Neural cell (in vitro differentiated cells): ENCODE measurements at regions not wholly inside any gene's neighbourhood (a gene's known extent, or its start where the extent isn't known, plus 50 kb on each side); places are given as distances from the start of the nearest gene placed in this dataset.

ENCODE experiments used
- H2AFZ ChIP-seq: fragments of 200-600, 300-800 bp; sonication (generic), shearing (Covaris generic); 2 replicates; pipeline ENCODE4 v1.6.0; 2014; ENCODE audit warnings: low read depth, mild to moderate bottlenecking, antibody characterized with exemption, low read length, moderate library complexity
- H3F3A ChIP-seq: fragments of 200-600 bp; shearing (Covaris generic); 2 replicates; pipeline ENCODE4 v1.6.1; 2016; ENCODE audit warnings: mild to moderate bottlenecking, moderate library complexity, mixed read lengths, antibody characterized with exemption, low read length; ENCODE audit not compliant: insufficient read depth, poor library complexity, severe bottlenecking
- H3K27ac ChIP-seq: fragments of 200-600, 300-800 bp; sonication (generic), shearing (Covaris generic); 2 replicates; pipeline ENCODE4 v1.5.1; 2014; ENCODE audit warnings: mild to moderate bottlenecking, low read length, moderate library complexity
- H3K27me3 ChIP-seq: fragments of 300-800, 200-600 bp; sonication (generic), shearing (Covaris generic); 2 replicates; pipeline ENCODE4 v1.6.0; 2014; ENCODE audit warnings: mild to moderate bottlenecking, low read depth, low read length, moderate library complexity; ENCODE audit not compliant: insufficient read depth
- H3K36me3 ChIP-seq: fragments of 300-800, 200-600 bp; sonication (generic), shearing (Covaris generic); 2 replicates; pipeline ENCODE4 v1.5.1; 2014; ENCODE audit warnings: mild to moderate bottlenecking, antibody characterized with exemption, low read length, moderate library complexity; ENCODE audit not compliant: insufficient read depth
- H3K4me2 ChIP-seq: fragments of 300-800, 200-600 bp; sonication (generic), shearing (Covaris generic); 2 replicates; pipeline ENCODE4 v1.6.0; 2014; ENCODE audit warnings: mild to moderate bottlenecking, low read length
- H3K4me3 ChIP-seq: fragments of 300-800, 200-600 bp; sonication (generic), shearing (Covaris generic); 2 replicates; pipeline ENCODE4 v1.5.1; 2014; ENCODE audit warnings: mild to moderate bottlenecking, low read length, moderate library complexity
- H3K79me2 ChIP-seq: fragments of 200-600 bp; shearing (Covaris generic); replicated peaks from 2 replicates; pipeline ENCODE4 v1.6.0; 2014; ENCODE audit warnings: mild to moderate bottlenecking, low read length, moderate library complexity; ENCODE audit not compliant: insufficient read depth
- H3K9ac ChIP-seq: fragments of 300-800, 200-600 bp; sonication (generic), shearing (Covaris generic); 2 replicates; pipeline ENCODE4 v1.6.1; 2016; ENCODE audit warnings: mild to moderate bottlenecking, low read length, mixed read lengths
- H3K9me2 ChIP-seq: fragments of 200-600 bp; shearing (Covaris generic); 2 replicates; pipeline ENCODE4 v1.6.1; 2016; ENCODE audit warnings: mild to moderate bottlenecking, low read length, mixed read lengths; ENCODE audit not compliant: insufficient read depth
- H3K9me3 ChIP-seq: fragments of 200-600, 300-800 bp; sonication (generic), shearing (Covaris generic); 2 replicates; pipeline ENCODE4 v1.6.1; 2016; ENCODE audit warnings: mild to moderate bottlenecking, mixed run types, low read length, moderate library complexity, mixed read lengths
- H4K20me1 ChIP-seq: fragments of 200-600 bp; shearing (Covaris generic); 2 replicates; pipeline ENCODE4 v1.6.1; 2016; ENCODE audit warnings: mild to moderate bottlenecking, mixed run types; ENCODE audit not compliant: insufficient read depth
- CTCF ChIP-seq: fragments of 450-650 bp; IDR thresholded peaks from 2 replicates; pipeline ENCODE4 v1.5.1; 2014; ENCODE audit warnings: antibody characterized with exemption, mild to moderate bottlenecking, moderate library complexity; ENCODE audit not compliant: poor library complexity, severe bottlenecking
- EP300 ChIP-seq: fragments of 450-650 bp; conservative IDR thresholded peaks from 2 replicates; pipeline ENCODE4 v1.6.1; 2014; ENCODE audit warnings: antibody characterized with exemption, mild to moderate bottlenecking, moderate library complexity; ENCODE audit not compliant: poor library complexity, severe bottlenecking
- EZH2 ChIP-seq: fragments of 200-600, 300-800 bp; shearing (Covaris generic), sonication (generic); IDR thresholded peaks from 2 replicates; pipeline ENCODE4 v1.6.1; 2014; ENCODE audit warnings: antibody characterized with exemption, low read length, borderline replicate concordance, mild to moderate bottlenecking; ENCODE audit not compliant: insufficient read depth, poor library complexity, severe bottlenecking
- MXI1 ChIP-seq: fragments of 450-650 bp; conservative IDR thresholded peaks from 2 replicates; pipeline ENCODE4 v1.6.1; 2014; ENCODE audit warnings: antibody characterized with exemption, mild to moderate bottlenecking; ENCODE audit not compliant: poor library complexity, severe bottlenecking
- POLR2AphosphoS5 ChIP-seq: IDR thresholded peaks from 2 replicates; pipeline ENCODE4 v1.6.1; 2012
- RAD21 ChIP-seq: fragments of 450-650 bp; conservative IDR thresholded peaks from 2 replicates; pipeline ENCODE4 v1.6.1; 2014; ENCODE audit warnings: antibody characterized with exemption, mild to moderate bottlenecking, moderate library complexity
- REST ChIP-seq: IDR thresholded peaks from 2 replicates; pipeline ENCODE4 v1.6.1; 2012; ENCODE audit warnings: borderline replicate concordance
- SMC3 ChIP-seq: fragments of 450-650 bp; conservative IDR thresholded peaks from 2 replicates; pipeline ENCODE4 v1.6.1; 2014; ENCODE audit warnings: antibody characterized with exemption, mild to moderate bottlenecking, moderate library complexity; ENCODE audit not compliant: poor library complexity
- TAF1 ChIP-seq: IDR thresholded peaks from 2 replicates; pipeline ENCODE4 v1.6.1; 2012; ENCODE audit warnings: low read depth

- Histone ChIP-seq H3K9me2 (no peaks in the 10 kb centered on the region), H4K20me1 (no peaks in the 10 kb centered on the region), H3K9me3 (no peaks in the 10 kb centered on the region), H3K9ac (no peak overlapping the region), H3K79me2 (no peaks in the 10 kb centered on the region), H3K36me3 (no peaks in the 10 kb centered on the region), H3K27me3 (no peaks in the 10 kb centered on the region), H3F3A (no peaks in the 10 kb centered on the region), H2AFZ (no peak overlapping the region), H3K4me2 (no peak overlapping the region), H3K27ac (no peak overlapping the region), H3K4me3 (no peak overlapping the region)
- TF ChIP-seq TAF1: no peak
- TF ChIP-seq CTCF: no peak
- TF ChIP-seq RAD21: no peak
- TF ChIP-seq MXI1: no peak
- no peak for TF ChIP-seq EZH2
- TF ChIP-seq EP300: no peak
- TF ChIP-seq REST: no peak
- no peak for TF ChIP-seq POLR2AphosphoS5
- TF ChIP-seq SMC3: no peak
These were observed 184.2 kb downstream of the KCNJ2 start for GRCh38 chr17:70353408-70354092.

GRCh38 chr17:70355185-70355584, 185.9 kb downstream of the KCNJ2 start:
- Histone ChIP-seq H3K9me2 (no peaks in the 10 kb centered on the region), H3K4me3 (no peak overlapping the region), H3K79me2 (no peaks in the 10 kb centered on the region), H3F3A (no peaks in the 10 kb centered on the region), H3K9me3 (no peaks in the 10 kb centered on the region), H4K20me1 (no peaks in the 10 kb centered on the region), H2AFZ (no peak overlapping the region), H3K27ac (no peak overlapping the region), H3K36me3 (no peaks in the 10 kb centered on the region), H3K9ac (no peak overlapping the region), H3K27me3 (no peaks in the 10 kb centered on the region), H3K4me2 (no peak overlapping the region)
- no peak for TF ChIP-seq EP300
- TF ChIP-seq REST: no peak
- TF ChIP-seq CTCF: no peak
- no peak for TF ChIP-seq EZH2
